GM12892 (cell line): ENCODE measurements at regions not wholly inside any gene's neighbourhood (a gene's known extent, or its start where the extent isn't known, plus 50 kb on each side); places are given as distances from the start of the nearest gene placed in this dataset.
A peak's percentile ranks its signal among the peaks of the same experiment; 100 is the strongest.

Experiments used
- DNase-seq: peaks from one replicate; pipeline ENCODE4 v3.0.0; 2011; ENCODE audit not compliant: insufficient read length
- FAIRE-seq: peaks from 2 replicates; lab custom pipeline; 2011; peaks lifted over from hg19 to GRCh38; lab: Jason Lieb, UNC
- POLR2A ChIP-seq: IDR thresholded peaks from 2 replicates; pipeline ENCODE4 v1.6.1; 2011; ENCODE audit warnings: low read depth, low read length, control low read depth
- POLR2AphosphoS5 ChIP-seq: IDR thresholded peaks from 2 replicates; pipeline ENCODE4 v1.6.1; 2011; ENCODE audit warnings: low read depth, low read length, control low read depth
- TAF1 ChIP-seq: IDR thresholded peaks from 2 replicates; pipeline ENCODE4 v1.6.1; 2011; ENCODE audit warnings: low read depth, mild to moderate bottlenecking, control low read depth, low read length, borderline replicate concordance

GRCh38 chrX:20393944-20394343 lies 127.2 kb upstream of the RPS6KA3 start:
- TF ChIP-seq POLR2A (no peak), POLR2AphosphoS5 (no peak), TAF1 (no peak)
- DNase-seq (no peak), FAIRE-seq (no peak)

- DNase-seq (no peak), FAIRE-seq (no peak)
- TF ChIP-seq POLR2AphosphoS5, result no peak
- TF ChIP-seq POLR2A, result no peak
- no peak for TF ChIP-seq TAF1
Measured at GRCh38 chrX:20388594-20388993, 121.9 kb upstream of the RPS6KA3 start.

- FAIRE-seq, result no peak
- TF ChIP-seq TAF1, result no peak
- no peak for TF ChIP-seq POLR2A
- no peak for DNase-seq
Measured at GRCh38 chrX:20383477-20383876, 116.8 kb upstream of the RPS6KA3 start.

- FAIRE-seq (peak; percentile 86), DNase-seq (no peak)
- TF ChIP-seq POLR2A (no peak), POLR2AphosphoS5 (no peak), TAF1 (no peak)
Measured at GRCh38 chrX:20382518-20383297, 116.0 kb upstream of the RPS6KA3 start.

GRCh38 chrX:20382082-20382481 lies 115.4 kb upstream of the RPS6KA3 start:
- FAIRE-seq (no peak), DNase-seq (no peak)
- TF ChIP-seq POLR2A (no peak), TAF1 (no peak), POLR2AphosphoS5 (no peak)

GRCh38 chrX:20378233-20378920 lies 111.7 kb upstream of the RPS6KA3 start:
- FAIRE-seq (no peak), DNase-seq (no peak)
- no peak for TF ChIP-seq POLR2AphosphoS5
- no peak for TF ChIP-seq POLR2A
- TF ChIP-seq TAF1, result no peak

- DNase-seq (no peak), FAIRE-seq (no peak)
- TF ChIP-seq POLR2A (no peak), TAF1 (no peak), POLR2AphosphoS5 (no peak)
Measured at GRCh38 chrX:20374900-20375438, 108.3 kb upstream of the RPS6KA3 start.

- FAIRE-seq, result no peak
- no peak for DNase-seq
- TF ChIP-seq POLR2AphosphoS5 (no peak), POLR2A (no peak), TAF1 (no peak)
Measured at GRCh38 chrX:20374450-20374849, 107.7 kb upstream of the RPS6KA3 start.

- DNase-seq, result no peak
- no peak for FAIRE-seq
- TF ChIP-seq POLR2A, result no peak
- no peak for TF ChIP-seq TAF1
- no peak for TF ChIP-seq POLR2AphosphoS5
Measured at GRCh38 chrX:20373063-20373462, 106.4 kb upstream of the RPS6KA3 start.

- TF ChIP-seq TAF1, result no peak
- no peak for TF ChIP-seq POLR2A
- TF ChIP-seq POLR2AphosphoS5, result no peak
- peak; percentile 67 for FAIRE-seq
- DNase-seq, result no peak
Measured at GRCh38 chrX:20372533-20372932, 105.8 kb upstream of the RPS6KA3 start.

GRCh38 chrX:20369468-20369867 lies 102.8 kb upstream of the RPS6KA3 start:
- FAIRE-seq (no peak), DNase-seq (no peak)
- TF ChIP-seq TAF1 (no peak), POLR2A (no peak), POLR2AphosphoS5 (no peak)
